ENCODE measurements at regions not wholly inside any gene's neighbourhood (a gene's known extent, or its start where the extent isn't known, plus 50 kb on each side); places are given as distances from the start of the nearest gene placed in this dataset.

DNA sequence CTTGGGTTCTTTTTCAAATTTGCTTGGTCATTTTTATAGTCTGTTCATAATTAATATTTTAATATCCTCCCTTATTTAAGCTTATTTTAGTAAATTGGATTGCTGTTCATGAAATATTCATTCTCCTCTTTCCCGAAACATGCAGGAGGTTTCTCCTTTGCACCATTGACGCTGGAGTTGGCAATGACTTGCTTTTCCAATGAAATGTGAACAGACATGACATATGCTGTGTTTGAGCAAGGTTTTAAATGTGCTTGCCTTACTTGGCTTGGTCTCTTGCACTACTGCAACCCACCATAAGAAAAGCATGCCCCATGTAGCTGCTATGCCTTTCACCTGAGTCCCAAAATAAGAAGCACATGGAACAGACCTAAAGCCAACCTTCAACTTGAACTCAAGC, 498.0 kb upstream of the NFIA start:
- TF ChIP-seq, protein P1, sequence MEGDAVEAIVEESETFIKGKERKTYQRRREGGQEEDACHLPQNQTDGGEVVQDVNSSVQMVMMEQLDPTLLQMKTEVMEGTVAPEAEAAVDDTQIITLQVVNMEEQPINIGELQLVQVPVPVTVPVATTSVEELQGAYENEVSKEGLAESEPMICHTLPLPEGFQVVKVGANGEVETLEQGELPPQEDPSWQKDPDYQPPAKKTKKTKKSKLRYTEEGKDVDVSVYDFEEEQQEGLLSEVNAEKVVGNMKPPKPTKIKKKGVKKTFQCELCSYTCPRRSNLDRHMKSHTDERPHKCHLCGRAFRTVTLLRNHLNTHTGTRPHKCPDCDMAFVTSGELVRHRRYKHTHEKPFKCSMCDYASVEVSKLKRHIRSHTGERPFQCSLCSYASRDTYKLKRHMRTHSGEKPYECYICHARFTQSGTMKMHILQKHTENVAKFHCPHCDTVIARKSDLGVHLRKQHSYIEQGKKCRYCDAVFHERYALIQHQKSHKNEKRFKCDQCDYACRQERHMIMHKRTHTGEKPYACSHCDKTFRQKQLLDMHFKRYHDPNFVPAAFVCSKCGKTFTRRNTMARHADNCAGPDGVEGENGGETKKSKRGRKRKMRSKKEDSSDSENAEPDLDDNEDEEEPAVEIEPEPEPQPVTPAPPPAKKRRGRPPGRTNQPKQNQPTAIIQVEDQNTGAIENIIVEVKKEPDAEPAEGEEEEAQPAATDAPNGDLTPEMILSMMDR (IDR thresholded peaks at IDR 0.05) = no peak

DNA sequence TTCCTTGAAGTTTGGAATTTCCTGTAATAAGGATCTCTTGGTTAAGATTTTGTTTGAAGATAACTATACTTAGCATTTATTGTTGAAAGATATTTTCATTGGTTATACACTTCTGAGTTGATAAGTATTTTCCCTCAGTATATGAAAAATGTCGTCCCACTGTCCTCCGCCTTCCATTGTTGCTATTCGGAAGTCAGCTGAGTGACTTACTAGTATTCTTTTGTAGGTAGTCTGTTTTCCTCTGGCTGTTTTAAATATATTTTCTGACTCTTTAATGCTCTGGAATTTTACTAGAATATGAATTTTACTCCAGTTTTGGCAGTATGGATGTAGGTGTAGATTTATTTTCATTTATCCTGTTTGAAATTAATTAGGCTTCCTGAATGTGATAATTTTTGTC, 498.7 kb upstream of the NFIA start:
- TF ChIP-seq, protein P1 (IDR thresholded peaks at IDR 0.05) = no peak

DNA sequence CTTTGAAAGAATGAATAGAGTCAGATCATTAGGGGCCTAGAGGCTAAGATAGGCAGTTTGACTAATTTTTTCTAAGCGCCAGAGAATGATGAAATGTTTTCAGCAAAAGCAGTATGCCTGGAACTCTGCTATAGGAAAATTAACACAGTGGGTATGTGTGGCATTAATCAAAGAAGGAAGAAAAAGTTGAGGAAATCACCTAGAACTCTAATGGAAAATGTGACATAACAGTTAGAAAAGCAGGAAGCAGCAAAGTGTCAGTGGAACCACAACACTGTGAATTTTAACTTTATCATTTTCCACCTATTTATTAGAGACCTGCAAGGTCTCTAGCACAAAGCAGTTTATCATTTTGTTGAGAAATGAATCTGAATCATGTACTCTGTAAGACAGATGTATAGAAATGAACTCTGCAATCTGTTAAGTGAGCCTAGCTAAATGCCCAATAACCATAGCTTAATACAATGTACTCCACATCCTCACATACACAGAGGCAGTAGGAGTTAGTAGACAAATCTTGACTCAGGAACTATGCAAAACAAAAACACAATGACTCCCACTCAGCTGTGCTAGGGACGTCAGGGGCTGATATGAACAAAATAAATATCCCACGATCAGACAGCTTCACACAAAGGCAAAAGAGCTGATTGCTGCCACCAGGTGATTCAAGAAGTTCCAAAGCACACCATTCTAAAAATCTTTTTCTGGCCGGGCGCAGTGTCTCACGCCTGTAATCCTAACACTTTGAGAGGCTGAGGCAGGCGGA, 500.7 kb upstream of the NFIA start:
- TF ChIP-seq, protein P1 (IDR thresholded peaks at IDR 0.05) = no peak

DNA sequence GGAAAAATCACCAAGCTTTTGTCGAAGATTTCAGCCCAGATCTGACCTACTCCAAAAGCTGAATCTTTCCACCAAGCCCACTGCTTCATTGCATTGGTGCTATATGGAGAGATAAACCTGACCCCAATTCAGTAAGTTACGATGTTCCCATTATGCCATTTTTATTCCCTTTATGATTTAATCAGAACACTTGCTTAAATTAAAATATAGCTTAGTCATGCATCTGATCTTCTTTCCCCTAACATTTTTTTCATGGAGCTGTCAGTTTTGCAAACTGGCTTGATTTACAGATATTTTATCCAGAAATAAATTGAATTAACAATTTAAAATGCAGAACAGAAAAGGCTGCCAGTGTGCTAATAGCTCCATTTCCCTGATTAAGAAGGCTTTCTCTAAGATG, 503.5 kb upstream of the C1orf87 start:
- TF ChIP-seq, protein P1 (IDR thresholded peaks at IDR 0.05) = no peak

DNA sequence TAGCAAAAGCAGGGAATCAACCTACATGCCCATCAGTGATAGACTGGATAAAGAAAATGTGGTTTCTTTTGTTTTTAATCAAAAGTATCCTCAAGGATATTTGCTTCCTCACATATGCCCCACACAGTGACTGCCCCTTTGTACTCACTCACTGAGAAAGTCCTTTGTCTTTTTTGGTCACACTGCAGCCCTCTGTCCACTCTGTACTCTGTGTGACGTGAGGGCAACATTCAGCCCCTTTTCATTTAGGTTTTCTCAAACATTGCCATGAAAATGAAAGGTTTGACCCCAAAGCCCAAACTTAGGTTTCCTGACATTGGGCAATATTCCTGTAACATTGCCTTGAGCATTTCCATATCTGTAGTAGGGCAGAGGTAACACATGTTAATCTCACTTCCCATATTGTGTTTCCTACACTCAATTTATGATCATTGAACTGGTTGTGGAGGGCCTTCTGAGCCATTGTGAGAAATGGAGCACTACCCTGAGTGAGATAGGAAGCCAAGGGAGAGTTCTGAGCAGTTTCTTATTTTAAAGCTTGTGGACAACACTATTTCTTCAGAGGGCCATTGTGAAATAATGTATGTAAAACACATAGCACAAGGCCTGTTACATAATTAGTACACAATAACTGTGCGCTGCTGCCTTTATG, 501.9 kb upstream of the C1orf87 start:
- TF ChIP-seq, protein P1 (IDR thresholded peaks at IDR 0.05) = no peak

DNA sequence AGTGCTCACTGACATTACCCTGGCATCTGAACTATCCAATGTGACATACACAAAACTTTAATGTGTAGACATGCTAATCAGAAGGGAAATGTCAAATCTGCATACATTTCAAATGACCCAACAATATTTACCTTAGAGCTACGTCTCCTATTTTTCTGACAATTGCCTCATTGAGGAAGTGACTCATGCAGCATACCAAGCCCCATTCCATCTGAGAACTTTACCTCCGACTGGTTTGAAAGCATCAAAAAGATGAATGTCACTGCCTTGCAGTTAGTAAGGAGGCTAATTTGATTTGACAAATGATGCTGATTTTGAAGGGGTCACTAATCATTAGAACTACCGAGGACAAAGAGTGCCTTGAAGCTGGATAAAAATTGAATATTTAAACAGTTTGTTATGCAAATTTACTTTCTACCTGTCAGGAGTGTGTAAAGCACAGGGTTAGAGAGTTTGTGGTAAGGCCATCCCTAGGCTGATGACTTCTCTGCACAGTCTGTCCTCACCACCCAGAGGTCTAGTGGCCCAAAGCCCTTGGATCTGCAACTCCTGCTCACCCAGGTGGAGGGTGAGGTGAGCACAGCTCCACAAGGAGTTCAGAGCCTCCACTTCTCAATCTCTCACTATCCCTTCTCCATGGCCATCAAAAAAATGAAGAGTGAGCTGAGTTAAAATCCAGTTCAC, 500.3 kb upstream of the C1orf87 start:
- TF ChIP-seq, protein P1 (IDR thresholded peaks at IDR 0.05) = no peak

DNA sequence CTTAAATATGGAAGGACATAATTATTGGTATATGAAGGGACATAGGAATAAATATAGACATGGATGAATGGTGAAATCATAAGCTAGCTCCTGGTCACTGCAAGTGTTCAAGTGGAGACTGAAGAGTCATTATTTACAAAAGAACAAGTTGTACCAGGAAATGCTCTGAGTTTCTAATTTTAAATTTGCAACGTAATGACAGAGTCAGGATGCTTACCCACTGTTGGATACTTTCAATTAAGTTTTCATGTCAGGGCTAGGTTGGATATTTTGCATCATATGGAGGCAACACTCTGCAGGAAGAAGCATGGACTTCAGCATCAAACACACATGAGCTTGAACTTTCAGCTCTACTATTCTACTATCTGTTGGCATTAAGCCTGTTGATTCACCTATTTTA, 499.6 kb upstream of the C1orf87 start:
- TF ChIP-seq, protein P1 (IDR thresholded peaks at IDR 0.05) = no peak
